ENCODE measurements at regions not wholly inside any gene's neighbourhood (a gene's known extent, or its start where the extent isn't known, plus 50 kb on each side); places are given as distances from the start of the nearest gene placed in this dataset.

GRCh38 chr9:83153030-83153429, 90.1 kb upstream of the RASEF start:
- H3K36me3 ChIP-seq (ENCODE audit: insufficient read depth): no peaks in the 10 kb centered on the region
- H3K4me1 ChIP-seq (ENCODE audit: insufficient read depth): no peaks in the 10 kb centered on the region
- WGBS: 84% methylated on average over 2 of the region's 2 CpGs
- no peak for DNase-seq (ENCODE audit: extremely low spot score)
- H3K4me3 ChIP-seq (ENCODE audit: low read depth, low read length): no peak overlapping the region
- H3K27ac ChIP-seq (ENCODE audit: low read depth): no peak overlapping the region

GRCh38 chr9:83151627-83152137, 88.7 kb upstream of the RASEF start:
- no peaks in the 10 kb centered on the region for H3K36me3 ChIP-seq (ENCODE audit: insufficient read depth)
- H3K4me3 ChIP-seq (ENCODE audit: low read depth, low read length): no peak overlapping the region
- WGBS: 69% methylated on average over 4 of the region's 4 CpGs
- no peak for DNase-seq (ENCODE audit: extremely low spot score)
- H3K27ac ChIP-seq (ENCODE audit: low read depth): no peak overlapping the region
- H3K4me1 ChIP-seq (ENCODE audit: insufficient read depth): no peaks in the 10 kb centered on the region

- no peaks in the 10 kb centered on the region for H3K36me3 ChIP-seq (ENCODE audit: insufficient read depth)
- 85% methylated on average over 10 of the region's 10 CpGs for WGBS
- H3K27ac ChIP-seq (ENCODE audit: low read depth): no peak overlapping the region
- DNase-seq (ENCODE audit: extremely low spot score): no peak
- no peaks in the 10 kb centered on the region for H3K4me1 ChIP-seq (ENCODE audit: insufficient read depth)
- no peak overlapping the region for H3K4me3 ChIP-seq (ENCODE audit: low read depth, low read length)
These were observed 84.6 kb upstream of the RASEF start for GRCh38 chr9:83147315-83148149.

GRCh38 chr9:83146325-83146724, 83.4 kb upstream of the RASEF start:
- no peaks in the 10 kb centered on the region for H3K4me1 ChIP-seq (ENCODE audit: insufficient read depth)
- H3K27ac ChIP-seq (ENCODE audit: low read depth): no peak overlapping the region
- H3K36me3 ChIP-seq (ENCODE audit: insufficient read depth): no peaks in the 10 kb centered on the region
- DNase-seq (ENCODE audit: extremely low spot score): no peak
- 91% methylated on average over 4 of the region's 4 CpGs for WGBS
- no peak overlapping the region for H3K4me3 ChIP-seq (ENCODE audit: low read depth, low read length)

- Histone ChIP-seq H3K4me1 (ENCODE audit: insufficient read depth) (no peaks in the 10 kb centered on the region), H3K4me3 (ENCODE audit: low read depth, low read length) (no peak overlapping the region), H3K36me3 (ENCODE audit: insufficient read depth) (no peaks in the 10 kb centered on the region), H3K27ac (ENCODE audit: low read depth) (no peak overlapping the region)
- no peak for DNase-seq (ENCODE audit: extremely low spot score)
These were observed 81.5 kb upstream of the RASEF start for GRCh38 chr9:83144492-83144891.

GRCh38 chr9:83142389-83142788, 79.4 kb upstream of the RASEF start:
- H3K36me3 ChIP-seq (ENCODE audit: insufficient read depth): no peaks in the 10 kb centered on the region
- DNase-seq (ENCODE audit: extremely low spot score): no peak
- no peaks in the 10 kb centered on the region for H3K4me1 ChIP-seq (ENCODE audit: insufficient read depth)
- no peak overlapping the region for H3K4me3 ChIP-seq (ENCODE audit: low read depth, low read length)
- H3K27ac ChIP-seq (ENCODE audit: low read depth): no peak overlapping the region

- no peak for DNase-seq (ENCODE audit: extremely low spot score)
- Histone ChIP-seq H3K36me3 (ENCODE audit: insufficient read depth) (no peaks in the 10 kb centered on the region), H3K27ac (ENCODE audit: low read depth) (no peak overlapping the region), H3K4me1 (ENCODE audit: insufficient read depth) (no peaks in the 10 kb centered on the region), H3K4me3 (ENCODE audit: low read depth, low read length) (no peak overlapping the region)
These were observed 78.9 kb upstream of the RASEF start for GRCh38 chr9:83141887-83142286.

GRCh38 chr9:83140061-83140460, 77.1 kb upstream of the RASEF start:
- WGBS: 91% methylated on average over 1 of the region's 1 CpG
- Histone ChIP-seq H3K36me3 (ENCODE audit: insufficient read depth) (no peaks in the 10 kb centered on the region), H3K27ac (ENCODE audit: low read depth) (no peak overlapping the region), H3K4me1 (ENCODE audit: insufficient read depth) (no peaks in the 10 kb centered on the region), H3K4me3 (ENCODE audit: low read depth, low read length) (no peak overlapping the region)
- no peak for DNase-seq (ENCODE audit: extremely low spot score)

- Histone ChIP-seq H3K27ac (ENCODE audit: low read depth) (no peak overlapping the region), H3K4me3 (ENCODE audit: low read depth, low read length) (no peak overlapping the region), H3K36me3 (ENCODE audit: insufficient read depth) (no peaks in the 10 kb centered on the region), H3K4me1 (ENCODE audit: insufficient read depth) (no peaks in the 10 kb centered on the region)
- WGBS: 29% methylated on average over 4 of the region's 4 CpGs
- no peak for DNase-seq (ENCODE audit: extremely low spot score)
These were observed 75.6 kb upstream of the RASEF start for GRCh38 chr9:83138422-83139135.

- H3K36me3 ChIP-seq (ENCODE audit: insufficient read depth): no peaks in the 10 kb centered on the region
- no peaks in the 10 kb centered on the region for H3K4me1 ChIP-seq (ENCODE audit: insufficient read depth)
- DNase-seq (ENCODE audit: extremely low spot score): no peak
- H3K27ac ChIP-seq (ENCODE audit: low read depth): no peak overlapping the region
- H3K4me3 ChIP-seq (ENCODE audit: low read depth, low read length): no peak overlapping the region
- WGBS: 49% methylated on average over 2 of the region's 2 CpGs
These were observed 70.4 kb upstream of the RASEF start for GRCh38 chr9:83133316-83133715.

GRCh38 chr9:83132768-83133167, 69.8 kb upstream of the RASEF start:
- WGBS: 59% methylated on average over 1 of the region's 1 CpG

GRCh38 chr9:83130541-83130940, 67.6 kb upstream of the RASEF start:
- no peak overlapping the region for H3K27ac ChIP-seq (ENCODE audit: low read depth)
- WGBS: 69% methylated on average over 2 of the region's 2 CpGs
- H3K4me1 ChIP-seq (ENCODE audit: insufficient read depth): no peaks in the 10 kb centered on the region
- no peak overlapping the region for H3K4me3 ChIP-seq (ENCODE audit: low read depth, low read length)
- DNase-seq (ENCODE audit: extremely low spot score): no peak
- H3K36me3 ChIP-seq (ENCODE audit: insufficient read depth): no peaks in the 10 kb centered on the region

More at GRCh38 chr9:83132768-83133167, 69.8 kb upstream of the RASEF start:
- Histone ChIP-seq H3K27ac (ENCODE audit: low read depth) (no peak overlapping the region), H3K4me1 (ENCODE audit: insufficient read depth) (no peaks in the 10 kb centered on the region), H3K4me3 (ENCODE audit: low read depth, low read length) (no peak overlapping the region), H3K36me3 (ENCODE audit: insufficient read depth) (no peaks in the 10 kb centered on the region)
- no peak for DNase-seq (ENCODE audit: extremely low spot score)

- whole genome bisulfite sequencing: 54% methylated on average over 2 of the region's 2 CpGs
These were observed 62.7 kb upstream of the RASEF start for GRCh38 chr9:83125671-83126070.

GRCh38 chr9:83119873-83120272, 56.9 kb upstream of the RASEF start:
- no peaks in the 10 kb centered on the region for H3K4me1 ChIP-seq (ENCODE audit: insufficient read depth)
- no peak for DNase-seq (ENCODE audit: extremely low spot score)
- H3K36me3 ChIP-seq (ENCODE audit: insufficient read depth): no peaks in the 10 kb centered on the region
- WGBS: 87% methylated on average over 2 of the region's 2 CpGs
- no peak overlapping the region for H3K4me3 ChIP-seq (ENCODE audit: low read depth, low read length)
- H3K27ac ChIP-seq (ENCODE audit: low read depth): no peak overlapping the region

More at GRCh38 chr9:83125671-83126070, 62.7 kb upstream of the RASEF start:
- Histone ChIP-seq H3K4me1 (ENCODE audit: insufficient read depth) (no peaks in the 10 kb centered on the region), H3K27ac (ENCODE audit: low read depth) (no peak overlapping the region), H3K4me3 (ENCODE audit: low read depth, low read length) (no peak overlapping the region), H3K36me3 (ENCODE audit: insufficient read depth) (no peaks in the 10 kb centered on the region)
- no peak for DNase-seq (ENCODE audit: extremely low spot score)

Data from urinary bladder (tissue), 3 donors.